ENCODE measurements at regions not wholly inside any gene's neighbourhood (a gene's known extent, or its start where the extent isn't known, plus 50 kb on each side); places are given as distances from the start of the nearest gene placed in this dataset.

DNA sequence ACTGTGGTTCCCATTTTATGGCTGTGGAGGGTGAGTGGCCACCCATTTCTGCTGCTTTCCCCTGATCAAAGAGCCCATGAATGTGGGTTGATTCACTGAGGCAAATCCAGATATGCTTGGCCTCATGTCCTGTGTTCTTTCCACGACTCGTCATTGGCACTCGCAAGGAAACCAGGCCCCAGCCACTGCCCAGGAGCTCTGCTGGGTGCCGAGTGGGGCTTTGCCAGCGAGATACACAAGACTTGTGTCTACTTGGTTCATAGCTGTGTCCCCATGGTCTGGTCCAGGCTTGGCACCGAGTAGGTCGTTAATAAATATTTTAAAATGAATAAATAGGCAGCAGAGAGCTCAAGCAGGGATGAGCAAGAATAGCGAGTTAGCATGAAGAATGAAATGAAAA is 1291.5 kb downstream of the TBC1D22A start:
- Mint-ChIP-seq H3K9me3 (ENCODE audit: insufficient read depth) (no peaks in the 10 kb centered on the region), H3K4me1 (peaks cover 1% of the 10 kb centered on the region), H3K4me3 (no peak overlapping the region), H3K27me3 (peaks cover 23% of the 10 kb centered on the region), H3K27ac (no peak overlapping the region)
- no peaks in the 10 kb centered on the region for H3K79me2 ChIP-seq (ENCODE audit: control insufficient read depth, insufficient read depth, low read length)
- CTCF ChIA-PET: no interaction called here
- TF ChIP-seq, protein P1, sequence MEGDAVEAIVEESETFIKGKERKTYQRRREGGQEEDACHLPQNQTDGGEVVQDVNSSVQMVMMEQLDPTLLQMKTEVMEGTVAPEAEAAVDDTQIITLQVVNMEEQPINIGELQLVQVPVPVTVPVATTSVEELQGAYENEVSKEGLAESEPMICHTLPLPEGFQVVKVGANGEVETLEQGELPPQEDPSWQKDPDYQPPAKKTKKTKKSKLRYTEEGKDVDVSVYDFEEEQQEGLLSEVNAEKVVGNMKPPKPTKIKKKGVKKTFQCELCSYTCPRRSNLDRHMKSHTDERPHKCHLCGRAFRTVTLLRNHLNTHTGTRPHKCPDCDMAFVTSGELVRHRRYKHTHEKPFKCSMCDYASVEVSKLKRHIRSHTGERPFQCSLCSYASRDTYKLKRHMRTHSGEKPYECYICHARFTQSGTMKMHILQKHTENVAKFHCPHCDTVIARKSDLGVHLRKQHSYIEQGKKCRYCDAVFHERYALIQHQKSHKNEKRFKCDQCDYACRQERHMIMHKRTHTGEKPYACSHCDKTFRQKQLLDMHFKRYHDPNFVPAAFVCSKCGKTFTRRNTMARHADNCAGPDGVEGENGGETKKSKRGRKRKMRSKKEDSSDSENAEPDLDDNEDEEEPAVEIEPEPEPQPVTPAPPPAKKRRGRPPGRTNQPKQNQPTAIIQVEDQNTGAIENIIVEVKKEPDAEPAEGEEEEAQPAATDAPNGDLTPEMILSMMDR (IDR thresholded peaks at IDR 0.05): no peak
- no peak for TF ChIP-seq EZH2 (IDR thresholded peaks at IDR 0.05; ENCODE audit: borderline replicate concordance, insufficient read depth, low read depth, low read length, poor library complexity, severe bottlenecking)
- no peak overlapping the region for H2AFZ ChIP-seq (ENCODE audit: insufficient read depth, low read depth, low read length, poor library complexity, severe bottlenecking)
- intact Hi-C loops (cut with micrococcal nuclease): no loop called here
- no peaks in the 10 kb centered on the region for H3K4me1 ChIP-seq (ENCODE audit: control insufficient read depth in 2 of 2, insufficient read depth in 2 of 2, low read length in 2 of 2)
- peaks cover 0 to 9% (median 0%) of the 10 kb centered on the region in 3 donors for H3K9me3 ChIP-seq (ENCODE audit: control extremely low read depth in 1 of 3, control insufficient read depth in 2 of 3, insufficient read depth in 1 of 3, low read length in 2 of 3)
- no peak overlapping the region for H3K27ac ChIP-seq (ENCODE audit: low read length in 2 of 2)
- H3K4me2 ChIP-seq (replicated peaks; ENCODE audit: low read depth, low read length, poor library complexity, severe bottlenecking): no peak overlapping the region
- DNase-seq (no peak), ATAC-seq (ENCODE audit: low read depth) (no peak)
- 88% methylated on average over 8 of the region's 8 CpGs for WGBS (ENCODE audit: insufficient coverage)
- no peaks in the 10 kb centered on the region for H3K36me3 ChIP-seq (replicated peaks in 1 of 2; ENCODE audit: control extremely low read depth in 1 of 2, control insufficient read depth in 1 of 2, extremely low read depth in 1 of 2, insufficient read depth in 2 of 2, low read length in 1 of 2)
- H3K4me3 ChIP-seq (ENCODE audit: control extremely low read depth in 1 of 5, extremely low read depth in 1 of 5, insufficient read depth in 1 of 5, low read depth in 2 of 5, low read length in 4 of 5): no peak overlapping the region
- no peaks in the 10 kb centered on the region for H4K20me1 ChIP-seq (ENCODE audit: control insufficient read depth, insufficient read depth, low read length, poor library complexity, severe bottlenecking)
- H3K9ac ChIP-seq (ENCODE audit: low read length): no peak overlapping the region
- peaks cover 0 to 12% (median 0%) of the 10 kb centered on the region in 4 experiments for H3K27me3 ChIP-seq (replicated peaks in 1 of 4; ENCODE audit: control extremely low read depth in 1 of 4, control insufficient read depth in 3 of 4, insufficient read depth in 4 of 4, low read length in 3 of 4)
- POLR2A ChIA-PET: no interaction called here

DNA sequence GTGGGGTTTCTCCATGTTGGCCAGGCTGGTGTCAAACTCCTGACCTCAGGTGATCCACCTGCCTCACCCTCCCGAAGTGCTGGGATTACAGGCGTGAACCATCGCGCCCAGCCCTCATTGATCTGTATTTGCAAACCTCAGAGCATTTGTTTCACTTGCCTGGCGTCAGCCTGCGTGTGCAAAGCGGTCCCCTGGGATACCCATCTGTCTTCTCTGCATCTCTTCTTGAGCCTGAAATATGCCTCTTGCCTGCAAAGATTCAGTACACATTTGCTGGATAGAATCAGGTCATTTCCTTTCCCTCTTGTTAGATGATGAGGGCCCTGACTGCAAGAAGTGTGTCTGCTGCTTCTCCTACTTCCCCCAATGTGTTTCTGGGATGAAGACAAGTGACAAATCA is 1291.0 kb downstream of the TBC1D22A start:
- Mint-ChIP-seq H3K4me3 (no peak overlapping the region), H3K4me1 (peaks cover 1% of the 10 kb centered on the region), H3K27ac (no peak overlapping the region), H3K27me3 (peaks cover 21% of the 10 kb centered on the region), H3K9me3 (ENCODE audit: insufficient read depth) (no peaks in the 10 kb centered on the region)
- CTCF ChIA-PET: no interaction called here
- no peaks in the 10 kb centered on the region for H3K36me3 ChIP-seq (replicated peaks in 1 of 2; ENCODE audit: control extremely low read depth in 1 of 2, control insufficient read depth in 1 of 2, extremely low read depth in 1 of 2, insufficient read depth in 2 of 2, low read length in 1 of 2)
- H3K27ac ChIP-seq (ENCODE audit: low read length in 2 of 2): no peak overlapping the region
- whole genome bisulfite sequencing (ENCODE audit: insufficient coverage): 57% methylated on average over 7 of the region's 7 CpGs
- intact Hi-C loops (cut with micrococcal nuclease): no loop called here
- peaks cover 0 to 7% (median 0%) of the 10 kb centered on the region in 4 experiments for H3K27me3 ChIP-seq (replicated peaks in 1 of 4; ENCODE audit: control extremely low read depth in 1 of 4, control insufficient read depth in 3 of 4, insufficient read depth in 4 of 4, low read length in 3 of 4)
- ATAC-seq (ENCODE audit: low read depth) (no peak), DNase-seq (no peak)
- H3K4me3 ChIP-seq (ENCODE audit: control extremely low read depth in 1 of 5, extremely low read depth in 1 of 5, insufficient read depth in 1 of 5, low read depth in 2 of 5, low read length in 4 of 5): no peak overlapping the region
- H2AFZ ChIP-seq (ENCODE audit: insufficient read depth, low read depth, low read length, poor library complexity, severe bottlenecking): no peak overlapping the region
- peaks cover 0 to 4% (median 0%) of the 10 kb centered on the region in 3 donors for H3K9me3 ChIP-seq (ENCODE audit: control extremely low read depth in 1 of 3, control insufficient read depth in 2 of 3, insufficient read depth in 1 of 3, low read length in 2 of 3)
- H3K4me2 ChIP-seq (replicated peaks; ENCODE audit: low read depth, low read length, poor library complexity, severe bottlenecking): no peak overlapping the region
- POLR2A ChIA-PET: no interaction called here
- H4K20me1 ChIP-seq (ENCODE audit: control insufficient read depth, insufficient read depth, low read length, poor library complexity, severe bottlenecking): no peaks in the 10 kb centered on the region
- TF ChIP-seq EZH2 (IDR thresholded peaks at IDR 0.05; ENCODE audit: borderline replicate concordance, insufficient read depth, low read depth, low read length, poor library complexity, severe bottlenecking): no peak
- TF ChIP-seq, protein P1 (IDR thresholded peaks at IDR 0.05): no peak
- no peaks in the 10 kb centered on the region for H3K4me1 ChIP-seq (ENCODE audit: control insufficient read depth in 2 of 2, insufficient read depth in 2 of 2, low read length in 2 of 2)
- H3K9ac ChIP-seq (ENCODE audit: low read length): no peak overlapping the region
- H3K79me2 ChIP-seq (ENCODE audit: control insufficient read depth, insufficient read depth, low read length): no peaks in the 10 kb centered on the region
